H9 (cell line): ENCODE measurements at regions not wholly inside any gene's neighbourhood (a gene's known extent, or its start where the extent isn't known, plus 50 kb on each side); places are given as distances from the start of the nearest gene placed in this dataset.

Experiments
- DNase-seq: peaks from one replicate; pipeline ENCODE4 v3.0.0-alpha.2; 2017
- H2AFZ ChIP-seq: one replicate; pipeline ENCODE4 v1.6.1; 2013; ENCODE audit warnings: mild to moderate bottlenecking, low read length, control low read depth, moderate library complexity
- H2AK5ac ChIP-seq: 2 replicates; pipeline ENCODE4 v1.6.1; 2013; ENCODE audit warnings: low read length, control low read depth, mixed read lengths; ENCODE audit not compliant: insufficient read length
- H2BK120ac ChIP-seq: one replicate; pipeline ENCODE4 v1.6.1; 2013; ENCODE audit warnings: low read depth, mild to moderate bottlenecking, low read length, control low read depth, inconsistent platforms; ENCODE audit not compliant: poor library complexity, severe bottlenecking
- H2BK12ac ChIP-seq: 2 replicates; pipeline ENCODE4 v1.6.1; 2013; ENCODE audit warnings: low read length, control low read depth, mixed read lengths, low read depth; ENCODE audit not compliant: insufficient read length
- H2BK15ac ChIP-seq: 2 replicates; pipeline ENCODE4 v1.6.1; 2013; ENCODE audit warnings: low read depth, low read length, control low read depth
- H2BK20ac ChIP-seq: one replicate; pipeline ENCODE4 v1.6.1; 2013; ENCODE audit warnings: low read depth, mild to moderate bottlenecking, low read length, control low read depth, inconsistent platforms; ENCODE audit not compliant: poor library complexity, severe bottlenecking
- H2BK5ac ChIP-seq: 2 replicates; pipeline ENCODE4 v1.6.1; 2013; ENCODE audit warnings: low read length, control low read depth, mixed read lengths; ENCODE audit not compliant: insufficient read length
- H3K14ac ChIP-seq: 2 replicates; pipeline ENCODE4 v1.6.1; 2013; ENCODE audit warnings: low read length, control low read depth; ENCODE audit not compliant: insufficient read depth
- H3K18ac ChIP-seq: 2 replicates; pipeline ENCODE4 v1.6.1; 2013; ENCODE audit warnings: low read depth, mild to moderate bottlenecking, mixed read lengths, low read length, control low read depth; ENCODE audit not compliant: insufficient read length
- H3K23ac ChIP-seq: 2 replicates; pipeline ENCODE4 v1.6.1; 2013; ENCODE audit warnings: low read length, control low read depth, mixed read lengths, low read depth; ENCODE audit not compliant: insufficient read length
- H3K23me2 ChIP-seq: 2 replicates; pipeline ENCODE4 v1.6.1; 2013; ENCODE audit warnings: low read depth, mild to moderate bottlenecking, mixed read lengths, low read length, control low read depth; ENCODE audit not compliant: insufficient read length, poor library complexity, severe bottlenecking
- H3K27ac ChIP-seq: 2 replicates; pipeline ENCODE4 v1.5.1; 2013; ENCODE audit warnings: low read length, control low read depth, mixed read lengths, low read depth; ENCODE audit not compliant: insufficient read length
- H3K27me3 ChIP-seq: 2 replicates; pipeline ENCODE4 v1.6.1; 2013; ENCODE audit warnings: low read length, control low read depth, inconsistent platforms; ENCODE audit not compliant: insufficient read depth
- H3K4ac ChIP-seq: 2 replicates; pipeline ENCODE4 v1.6.1; 2013; ENCODE audit warnings: low read depth, mild to moderate bottlenecking, control low read depth, inconsistent platforms, low read length, moderate library complexity
- H3K4me1 ChIP-seq: 2 replicates; pipeline ENCODE4 v1.6.1; 2013; ENCODE audit warnings: low read length, control low read depth, inconsistent platforms; ENCODE audit not compliant: insufficient read depth
- H3K4me2 ChIP-seq: 2 replicates; pipeline ENCODE4 v1.6.1; 2013; ENCODE audit warnings: low read length, control low read depth, mixed read lengths; ENCODE audit not compliant: insufficient read length, insufficient read depth
- H3K56ac ChIP-seq: 2 replicates; pipeline ENCODE4 v1.6.1; 2013; ENCODE audit warnings: low read depth, mild to moderate bottlenecking, mixed read lengths, low read length, control low read depth; ENCODE audit not compliant: insufficient read length
- H3K79me1 ChIP-seq: 2 replicates; pipeline ENCODE4 v1.6.1; 2013; ENCODE audit warnings: low read depth, mild to moderate bottlenecking, moderate library complexity, low read length, control low read depth, inconsistent platforms; ENCODE audit not compliant: insufficient read depth, poor library complexity, severe bottlenecking
- H3K79me2 ChIP-seq: 2 replicates; pipeline ENCODE4 v1.6.1; 2013; ENCODE audit warnings: low read length, control low read depth, inconsistent platforms; ENCODE audit not compliant: insufficient read depth
- H3K9ac ChIP-seq: 2 replicates; pipeline ENCODE4 v1.6.1; 2013; ENCODE audit warnings: low read length, control low read depth, mixed read lengths; ENCODE audit not compliant: insufficient read length; ENCODE audit errors: extremely low read depth
- H3K9me3 ChIP-seq: one replicate; pipeline ENCODE4 v1.6.1; 2013; ENCODE audit warnings: low read depth, low read length, inconsistent platforms; ENCODE audit not compliant: control insufficient read depth
- H3T11ph ChIP-seq: one replicate; pipeline ENCODE4 v1.6.1; 2013; ENCODE audit warnings: mild to moderate bottlenecking, low read length, control low read depth, inconsistent platforms
- H4K20me1 ChIP-seq: one replicate; pipeline ENCODE4 v1.6.1; 2013; ENCODE audit not compliant: control insufficient read depth, insufficient read length, insufficient read depth
- H4K5ac ChIP-seq: 2 replicates; pipeline ENCODE4 v1.6.1; 2013; ENCODE audit warnings: low read depth, mild to moderate bottlenecking, mixed read lengths, low read length, control low read depth; ENCODE audit not compliant: insufficient read length
- H4K8ac ChIP-seq: replicated peaks from 2 replicates; pipeline ENCODE4 v1.6.1; 2013; ENCODE audit warnings: low read length, control low read depth, mixed read lengths, low read depth; ENCODE audit not compliant: insufficient read length
- H4K91ac ChIP-seq: 2 replicates; pipeline ENCODE4 v1.6.1; 2013; ENCODE audit warnings: low read depth, mild to moderate bottlenecking, moderate library complexity, mixed read lengths, low read length, control low read depth; ENCODE audit not compliant: insufficient read length
- H3K27ac Mint-ChIP-seq, 3 experiments: 2 replicates in 2 of 3; 3 replicates in 1 of 3; pipeline ENCODE4 v1.8.0; 2020 to 2021; ENCODE audit warnings: mixed read lengths in 3 of 3, mild to moderate bottlenecking in 1 of 3, moderate library complexity in 1 of 3
- H3K27me3 Mint-ChIP-seq: 2 replicates; pipeline ENCODE4 v1.8.0; 2021; ENCODE audit warnings: low read depth, mild to moderate bottlenecking, moderate library complexity, mixed read lengths
- H3K36me3 Mint-ChIP-seq, 3 experiments: 2 replicates in 2 of 3; 3 replicates in 1 of 3; pipeline ENCODE4 v1.8.0; 2020 to 2021; ENCODE audit warnings: low read depth in 3 of 3, mixed read lengths in 3 of 3; ENCODE audit not compliant: insufficient read depth in 1 of 3
- H3K4me1 Mint-ChIP-seq, 2 experiments: 2 replicates each; pipeline ENCODE4 v1.8.0; 2020; ENCODE audit warnings: mixed read lengths in 2 of 2
- H3K4me3 Mint-ChIP-seq, 2 experiments: 2 replicates in 1 of 2; 3 replicates in 1 of 2; pipeline ENCODE4 v1.8.0; 2020 to 2021; ENCODE audit warnings: mild to moderate bottlenecking in 2 of 2, mixed read lengths in 2 of 2, moderate library complexity in 1 of 2
- H3K9me3 Mint-ChIP-seq, 2 experiments: 2 replicates in 1 of 2; 3 replicates in 1 of 2; pipeline ENCODE4 v1.8.0; 2020; ENCODE audit warnings: mild to moderate bottlenecking in 2 of 2, mixed read lengths in 2 of 2, moderate library complexity in 1 of 2
- WGBS: extraction: QIAGEN DNeasy Blood & Tissue Kit; methylation state at CpG from one replicate; pipeline ENCODE4 v1.1.7; 2013; ENCODE audit warnings: missing lambda C conversion rate, low lambda C conversion rate, mixed read lengths; ENCODE audit not compliant: insufficient read length; ENCODE audit errors: extremely low coverage; 5-methylcytosine and 5-hydroxymethylcytosine counted together
- TF ChIP-seq, protein P1 (sequence below): fragments of 200-600 bp; sonication (generic); conservative IDR thresholded peaks from 3 replicates; pipeline ENCODE4 v1.8.0; 2021; ENCODE audit warnings: antibody characterized with exemption, mild to moderate bottlenecking

DNA sequence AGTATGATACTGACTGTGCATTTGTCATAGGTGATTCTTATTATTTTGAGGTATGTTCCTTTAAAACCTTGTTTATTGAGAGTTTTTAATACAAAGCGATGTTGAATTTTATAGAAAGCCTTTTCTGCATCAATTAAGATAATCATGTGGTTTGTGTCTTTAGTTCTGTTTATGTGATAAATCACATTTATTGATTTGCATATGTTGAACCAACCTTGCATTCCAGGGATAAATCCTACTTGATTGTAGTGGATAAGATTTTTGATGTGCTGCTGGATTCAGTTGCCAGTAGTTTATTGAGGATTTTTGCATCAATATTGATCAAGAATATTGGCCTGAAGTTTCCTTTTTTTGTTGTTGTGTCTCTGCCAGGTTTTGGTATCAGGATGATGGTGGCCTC, 158.0 kb downstream of the CENPF start:
- Mint-ChIP-seq H3K4me3 (no peak overlapping the region), H3K27me3 (no peaks in the 10 kb centered on the region; the same call in 1 of the 2 replicates), H3K4me1 (no peaks in the 10 kb centered on the region), H3K9me3 (peaks cover 38 to 48% of the 10 kb centered on the region in 2 experiments), H3K36me3 (peaks cover 3 to 25% (median 19%) of the 10 kb centered on the region in 3 experiments; a peak in 6 of 7 replicates), H3K27ac (no peak overlapping the region)
- Histone ChIP-seq H3K4me1 (no peaks in the 10 kb centered on the region), H3K56ac (no peak overlapping the region), H2BK15ac (no peak overlapping the region), H3K18ac (no peak overlapping the region), H3K23ac (no peak overlapping the region), H4K8ac (no peak overlapping the region), H2BK20ac (no peak overlapping the region), H4K20me1 (no peaks in the 10 kb centered on the region), H3K27me3 (no peaks in the 10 kb centered on the region), H3T11ph (no peak overlapping the region), H2BK5ac (no peak overlapping the region), H3K27ac (no peak overlapping the region), H3K79me2 (no peaks in the 10 kb centered on the region), H3K9ac (no peak overlapping the region), H3K23me2 (no peaks in the 10 kb centered on the region), H3K79me1 (no peaks in the 10 kb centered on the region), H3K14ac (no peak overlapping the region), H2AK5ac (no peak overlapping the region), H4K91ac (no peak overlapping the region), H3K4ac (no peak overlapping the region), H2BK120ac (no peak overlapping the region), H2BK12ac (no peak overlapping the region), H4K5ac (no peak overlapping the region), H2AFZ (no peak overlapping the region), H3K9me3 (no peaks in the 10 kb centered on the region), H3K4me2 (no peak overlapping the region)
- TF ChIP-seq, protein P1, sequence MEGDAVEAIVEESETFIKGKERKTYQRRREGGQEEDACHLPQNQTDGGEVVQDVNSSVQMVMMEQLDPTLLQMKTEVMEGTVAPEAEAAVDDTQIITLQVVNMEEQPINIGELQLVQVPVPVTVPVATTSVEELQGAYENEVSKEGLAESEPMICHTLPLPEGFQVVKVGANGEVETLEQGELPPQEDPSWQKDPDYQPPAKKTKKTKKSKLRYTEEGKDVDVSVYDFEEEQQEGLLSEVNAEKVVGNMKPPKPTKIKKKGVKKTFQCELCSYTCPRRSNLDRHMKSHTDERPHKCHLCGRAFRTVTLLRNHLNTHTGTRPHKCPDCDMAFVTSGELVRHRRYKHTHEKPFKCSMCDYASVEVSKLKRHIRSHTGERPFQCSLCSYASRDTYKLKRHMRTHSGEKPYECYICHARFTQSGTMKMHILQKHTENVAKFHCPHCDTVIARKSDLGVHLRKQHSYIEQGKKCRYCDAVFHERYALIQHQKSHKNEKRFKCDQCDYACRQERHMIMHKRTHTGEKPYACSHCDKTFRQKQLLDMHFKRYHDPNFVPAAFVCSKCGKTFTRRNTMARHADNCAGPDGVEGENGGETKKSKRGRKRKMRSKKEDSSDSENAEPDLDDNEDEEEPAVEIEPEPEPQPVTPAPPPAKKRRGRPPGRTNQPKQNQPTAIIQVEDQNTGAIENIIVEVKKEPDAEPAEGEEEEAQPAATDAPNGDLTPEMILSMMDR: no peak
- DNase-seq: no peak
- WGBS: no CpG with 5 or more reads among the region's 1 CpG
